H9 (cell line): ENCODE measurements at regions not wholly inside any gene's neighbourhood (a gene's known extent, or its start where the extent isn't known, plus 50 kb on each side); places are given as distances from the start of the nearest gene placed in this dataset.

Experiments
- DNase-seq: peaks from one replicate; pipeline ENCODE4 v3.0.0-alpha.2; 2017
- H2AFZ ChIP-seq: one replicate; pipeline ENCODE4 v1.6.1; 2013; ENCODE audit warnings: mild to moderate bottlenecking, low read length, control low read depth, moderate library complexity
- H2AK5ac ChIP-seq: 2 replicates; pipeline ENCODE4 v1.6.1; 2013; ENCODE audit warnings: low read length, control low read depth, mixed read lengths; ENCODE audit not compliant: insufficient read length
- H2BK120ac ChIP-seq: one replicate; pipeline ENCODE4 v1.6.1; 2013; ENCODE audit warnings: low read depth, mild to moderate bottlenecking, low read length, control low read depth, inconsistent platforms; ENCODE audit not compliant: poor library complexity, severe bottlenecking
- H2BK12ac ChIP-seq: 2 replicates; pipeline ENCODE4 v1.6.1; 2013; ENCODE audit warnings: low read length, control low read depth, mixed read lengths, low read depth; ENCODE audit not compliant: insufficient read length
- H2BK15ac ChIP-seq: 2 replicates; pipeline ENCODE4 v1.6.1; 2013; ENCODE audit warnings: low read depth, low read length, control low read depth
- H2BK20ac ChIP-seq: one replicate; pipeline ENCODE4 v1.6.1; 2013; ENCODE audit warnings: low read depth, mild to moderate bottlenecking, low read length, control low read depth, inconsistent platforms; ENCODE audit not compliant: poor library complexity, severe bottlenecking
- H2BK5ac ChIP-seq: 2 replicates; pipeline ENCODE4 v1.6.1; 2013; ENCODE audit warnings: low read length, control low read depth, mixed read lengths; ENCODE audit not compliant: insufficient read length
- H3K14ac ChIP-seq: 2 replicates; pipeline ENCODE4 v1.6.1; 2013; ENCODE audit warnings: low read length, control low read depth; ENCODE audit not compliant: insufficient read depth
- H3K18ac ChIP-seq: 2 replicates; pipeline ENCODE4 v1.6.1; 2013; ENCODE audit warnings: low read depth, mild to moderate bottlenecking, mixed read lengths, low read length, control low read depth; ENCODE audit not compliant: insufficient read length
- H3K23ac ChIP-seq: 2 replicates; pipeline ENCODE4 v1.6.1; 2013; ENCODE audit warnings: low read length, control low read depth, mixed read lengths, low read depth; ENCODE audit not compliant: insufficient read length
- H3K23me2 ChIP-seq: 2 replicates; pipeline ENCODE4 v1.6.1; 2013; ENCODE audit warnings: low read depth, mild to moderate bottlenecking, mixed read lengths, low read length, control low read depth; ENCODE audit not compliant: insufficient read length, poor library complexity, severe bottlenecking
- H3K27ac ChIP-seq: 2 replicates; pipeline ENCODE4 v1.5.1; 2013; ENCODE audit warnings: low read length, control low read depth, mixed read lengths, low read depth; ENCODE audit not compliant: insufficient read length
- H3K27me3 ChIP-seq: 2 replicates; pipeline ENCODE4 v1.6.1; 2013; ENCODE audit warnings: low read length, control low read depth, inconsistent platforms; ENCODE audit not compliant: insufficient read depth
- H3K4ac ChIP-seq: 2 replicates; pipeline ENCODE4 v1.6.1; 2013; ENCODE audit warnings: low read depth, mild to moderate bottlenecking, control low read depth, inconsistent platforms, low read length, moderate library complexity
- H3K4me1 ChIP-seq: 2 replicates; pipeline ENCODE4 v1.6.1; 2013; ENCODE audit warnings: low read length, control low read depth, inconsistent platforms; ENCODE audit not compliant: insufficient read depth
- H3K4me2 ChIP-seq: 2 replicates; pipeline ENCODE4 v1.6.1; 2013; ENCODE audit warnings: low read length, control low read depth, mixed read lengths; ENCODE audit not compliant: insufficient read length, insufficient read depth
- H3K56ac ChIP-seq: 2 replicates; pipeline ENCODE4 v1.6.1; 2013; ENCODE audit warnings: low read depth, mild to moderate bottlenecking, mixed read lengths, low read length, control low read depth; ENCODE audit not compliant: insufficient read length
- H3K79me1 ChIP-seq: 2 replicates; pipeline ENCODE4 v1.6.1; 2013; ENCODE audit warnings: low read depth, mild to moderate bottlenecking, moderate library complexity, low read length, control low read depth, inconsistent platforms; ENCODE audit not compliant: insufficient read depth, poor library complexity, severe bottlenecking
- H3K79me2 ChIP-seq: 2 replicates; pipeline ENCODE4 v1.6.1; 2013; ENCODE audit warnings: low read length, control low read depth, inconsistent platforms; ENCODE audit not compliant: insufficient read depth
- H3K9ac ChIP-seq: 2 replicates; pipeline ENCODE4 v1.6.1; 2013; ENCODE audit warnings: low read length, control low read depth, mixed read lengths; ENCODE audit not compliant: insufficient read length; ENCODE audit errors: extremely low read depth
- H3K9me3 ChIP-seq: one replicate; pipeline ENCODE4 v1.6.1; 2013; ENCODE audit warnings: low read depth, low read length, inconsistent platforms; ENCODE audit not compliant: control insufficient read depth
- H3T11ph ChIP-seq: one replicate; pipeline ENCODE4 v1.6.1; 2013; ENCODE audit warnings: mild to moderate bottlenecking, low read length, control low read depth, inconsistent platforms
- H4K20me1 ChIP-seq: one replicate; pipeline ENCODE4 v1.6.1; 2013; ENCODE audit not compliant: control insufficient read depth, insufficient read length, insufficient read depth
- H4K5ac ChIP-seq: 2 replicates; pipeline ENCODE4 v1.6.1; 2013; ENCODE audit warnings: low read depth, mild to moderate bottlenecking, mixed read lengths, low read length, control low read depth; ENCODE audit not compliant: insufficient read length
- H4K8ac ChIP-seq: replicated peaks from 2 replicates; pipeline ENCODE4 v1.6.1; 2013; ENCODE audit warnings: low read length, control low read depth, mixed read lengths, low read depth; ENCODE audit not compliant: insufficient read length
- H4K91ac ChIP-seq: 2 replicates; pipeline ENCODE4 v1.6.1; 2013; ENCODE audit warnings: low read depth, mild to moderate bottlenecking, moderate library complexity, mixed read lengths, low read length, control low read depth; ENCODE audit not compliant: insufficient read length
- H3K27ac Mint-ChIP-seq, 3 experiments: 2 replicates in 2 of 3; 3 replicates in 1 of 3; pipeline ENCODE4 v1.8.0; 2020 to 2021; ENCODE audit warnings: mixed read lengths in 3 of 3, mild to moderate bottlenecking in 1 of 3, moderate library complexity in 1 of 3
- H3K27me3 Mint-ChIP-seq: 2 replicates; pipeline ENCODE4 v1.8.0; 2021; ENCODE audit warnings: low read depth, mild to moderate bottlenecking, moderate library complexity, mixed read lengths
- H3K36me3 Mint-ChIP-seq, 3 experiments: 2 replicates in 2 of 3; 3 replicates in 1 of 3; pipeline ENCODE4 v1.8.0; 2020 to 2021; ENCODE audit warnings: low read depth in 3 of 3, mixed read lengths in 3 of 3; ENCODE audit not compliant: insufficient read depth in 1 of 3
- H3K4me1 Mint-ChIP-seq, 2 experiments: 2 replicates each; pipeline ENCODE4 v1.8.0; 2020; ENCODE audit warnings: mixed read lengths in 2 of 2
- H3K4me3 Mint-ChIP-seq, 2 experiments: 2 replicates in 1 of 2; 3 replicates in 1 of 2; pipeline ENCODE4 v1.8.0; 2020 to 2021; ENCODE audit warnings: mild to moderate bottlenecking in 2 of 2, mixed read lengths in 2 of 2, moderate library complexity in 1 of 2
- H3K9me3 Mint-ChIP-seq, 2 experiments: 2 replicates in 1 of 2; 3 replicates in 1 of 2; pipeline ENCODE4 v1.8.0; 2020; ENCODE audit warnings: mild to moderate bottlenecking in 2 of 2, mixed read lengths in 2 of 2, moderate library complexity in 1 of 2
- CTCF ChIP-seq: fragments of 200-600 bp; sonication (generic); conservative IDR thresholded peaks from 3 replicates; pipeline ENCODE4 v1.8.0; 2021; ENCODE audit warnings: antibody characterized with exemption, mild to moderate bottlenecking
- WGBS: extraction: QIAGEN DNeasy Blood & Tissue Kit; methylation state at CpG from one replicate; pipeline ENCODE4 v1.1.7; 2013; ENCODE audit warnings: missing lambda C conversion rate, low lambda C conversion rate, mixed read lengths; ENCODE audit not compliant: insufficient read length; ENCODE audit errors: extremely low coverage; 5-methylcytosine and 5-hydroxymethylcytosine counted together

GRCh38 chr14:98956181-98956580, 315.8 kb downstream of the BCL11B start:
- no peaks in the 10 kb centered on the region for H3K9me3 ChIP-seq
- no peak for TF ChIP-seq CTCF
- Mint-ChIP-seq H3K9me3 (no peaks in the 10 kb centered on the region), H3K36me3 (no peaks in the 10 kb centered on the region), H3K27me3 (peaks cover 2% of the 10 kb centered on the region; the same call in 1 of the 2 replicates), H3K27ac (no peak overlapping the region), H3K4me3 (no peak overlapping the region), H3K4me1 (peaks cover 8 to 11% of the 10 kb centered on the region in 2 experiments)
- no peaks in the 10 kb centered on the region for H3K23me2 ChIP-seq
- H4K8ac ChIP-seq = no peak overlapping the region
- H3K4ac ChIP-seq = no peak overlapping the region
- DNase-seq = peak; percentile 8
- H4K20me1 ChIP-seq = no peaks in the 10 kb centered on the region
- WGBS = no CpG with 5 or more reads among the region's 7 CpGs
- H3T11ph ChIP-seq = no peak overlapping the region
- no peaks in the 10 kb centered on the region for H3K4me1 ChIP-seq
- no peak overlapping the region for H4K91ac ChIP-seq
- no peaks in the 10 kb centered on the region for H3K27me3 ChIP-seq
- H3K9ac ChIP-seq = no peak overlapping the region
- H2BK12ac ChIP-seq = no peak overlapping the region
- H2BK5ac ChIP-seq = no peak overlapping the region
- no peak overlapping the region for H3K14ac ChIP-seq
- H4K5ac ChIP-seq = no peak overlapping the region
- no peak overlapping the region for H3K18ac ChIP-seq
- H2BK120ac ChIP-seq = no peak overlapping the region
- H3K27ac ChIP-seq = no peak overlapping the region
- no peak overlapping the region for H2BK20ac ChIP-seq
- H2AFZ ChIP-seq = no peak overlapping the region
- no peak overlapping the region for H3K56ac ChIP-seq
- no peaks in the 10 kb centered on the region for H3K79me1 ChIP-seq
- H2AK5ac ChIP-seq = no peak overlapping the region
- H3K4me2 ChIP-seq = no peak overlapping the region
- H3K79me2 ChIP-seq = no peaks in the 10 kb centered on the region
- H2BK15ac ChIP-seq = no peak overlapping the region
- H3K23ac ChIP-seq = no peak overlapping the region
